ENCODE measurements at regions not wholly inside any gene's neighbourhood (a gene's known extent, or its start where the extent isn't known, plus 50 kb on each side); places are given as distances from the start of the nearest gene placed in this dataset.

- CTCF ChIA-PET = no interaction called here
Measured at GRCh38 chr5:147177125-147177840, 57.5 kb upstream of the STK32A start.

GRCh38 chr5:147179562-147180147, 55.2 kb upstream of the STK32A start:
- Mint-ChIP-seq H3K9me3 (no peaks in the 10 kb centered on the region), H3K36me3 (no peaks in the 10 kb centered on the region), H3K27me3 (no peaks in the 10 kb centered on the region), H3K4me1 (no peaks in the 10 kb centered on the region), H3K4me3 (no peak overlapping the region), H3K27ac (no peak overlapping the region)
- CTCF ChIA-PET = interaction anchor here (0.9 to 3.5 kb wide), 2 partner anchors 9 to 646 kb away, joined by 3 to 18 read pairs; no protein-coding TSS in a partner anchor
- DNase-seq = no peak

More at GRCh38 chr5:147177125-147177840, 57.5 kb upstream of the STK32A start:
- Mint-ChIP-seq H3K4me1 (no peaks in the 10 kb centered on the region), H3K36me3 (no peaks in the 10 kb centered on the region), H3K27ac (no peak overlapping the region), H3K27me3 (no peaks in the 10 kb centered on the region), H3K4me3 (no peak overlapping the region), H3K9me3 (no peaks in the 10 kb centered on the region)
- no peak for DNase-seq

DNA sequence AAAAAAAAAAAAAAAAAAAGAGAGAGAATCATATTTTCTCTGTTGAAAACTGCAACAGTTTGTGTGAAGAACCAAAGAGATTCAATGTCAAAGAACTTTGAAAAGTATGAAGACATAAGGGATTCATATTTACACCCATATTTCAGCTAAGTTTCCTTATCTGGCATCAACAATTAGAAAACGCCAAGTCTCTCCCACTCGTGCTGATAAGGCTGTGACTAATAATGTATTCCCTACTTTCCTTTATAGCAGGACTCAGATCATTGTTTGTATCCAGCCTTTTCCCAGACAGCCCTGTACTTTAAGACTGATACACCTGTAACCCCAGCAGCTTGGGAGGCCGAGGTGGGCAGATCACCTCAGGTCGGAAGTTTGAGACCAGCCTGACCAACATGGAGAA, 54.1 kb upstream of the STK32A start:
- H3K27ac Mint-ChIP-seq = no peak overlapping the region
- H3K4me1 Mint-ChIP-seq = no peaks in the 10 kb centered on the region
- no peak overlapping the region for H3K4me3 Mint-ChIP-seq
- CTCF ChIA-PET = interaction anchor here (0.6 to 3.5 kb wide), 3 partner anchors 8 to 647 kb away, joined by 3 to 18 read pairs (median 3); no protein-coding TSS in a partner anchor
- H3K36me3 Mint-ChIP-seq = no peaks in the 10 kb centered on the region
- no peak for DNase-seq
- no peaks in the 10 kb centered on the region for H3K9me3 Mint-ChIP-seq
- H3K27me3 Mint-ChIP-seq = no peaks in the 10 kb centered on the region

Measured in activated naive CD4-positive, alpha-beta T cell treated with anti-CD3 and anti-CD28 coated beads, Interleukin-2, amount 10 ng/mL, durations not matched to agents 7 days and 5 days (primary cell).